HUES64 (cell line): ENCODE measurements at regions not wholly inside any gene's neighbourhood (a gene's known extent, or its start where the extent isn't known, plus 50 kb on each side); places are given as distances from the start of the nearest gene placed in this dataset.

Experiments
- H3K27ac ChIP-seq: 2 replicates; pipeline ENCODE4 v1.7.0; 2013; ENCODE audit warnings: low read depth, low read length, inconsistent platforms
- H3K27me3 ChIP-seq: 2 replicates; pipeline ENCODE4 v1.6.1; 2013; ENCODE audit warnings: mild to moderate bottlenecking, low read length; ENCODE audit not compliant: insufficient read depth
- H3K36me3 ChIP-seq: 2 replicates; pipeline ENCODE4 v1.6.1; 2013; ENCODE audit warnings: mild to moderate bottlenecking, low read length; ENCODE audit not compliant: insufficient read depth
- H3K4me1 ChIP-seq: 2 replicates; pipeline ENCODE4 v1.6.1; 2013; ENCODE audit warnings: mild to moderate bottlenecking, low read length, moderate library complexity; ENCODE audit not compliant: insufficient read depth
- H3K4me3 ChIP-seq: 2 replicates; pipeline ENCODE4 v1.5.1; 2013; ENCODE audit warnings: mild to moderate bottlenecking, low read length, moderate library complexity
- H3K9ac ChIP-seq: 2 replicates; pipeline ENCODE4 v1.6.1; 2013; ENCODE audit warnings: mild to moderate bottlenecking, low read depth, low read length
- H3K9me3 ChIP-seq: 2 replicates; pipeline ENCODE4 v1.6.1; 2013; ENCODE audit warnings: low read depth, low read length; ENCODE audit not compliant: insufficient read depth
- WGBS: fragments of 150-250, 120-280 bp; methylation state at CpG from one replicate; pipeline ENCODE4 v1.1.7; 2013; ENCODE audit warnings: missing lambda C conversion rate; 5-methylcytosine and 5-hydroxymethylcytosine counted together

DNA sequence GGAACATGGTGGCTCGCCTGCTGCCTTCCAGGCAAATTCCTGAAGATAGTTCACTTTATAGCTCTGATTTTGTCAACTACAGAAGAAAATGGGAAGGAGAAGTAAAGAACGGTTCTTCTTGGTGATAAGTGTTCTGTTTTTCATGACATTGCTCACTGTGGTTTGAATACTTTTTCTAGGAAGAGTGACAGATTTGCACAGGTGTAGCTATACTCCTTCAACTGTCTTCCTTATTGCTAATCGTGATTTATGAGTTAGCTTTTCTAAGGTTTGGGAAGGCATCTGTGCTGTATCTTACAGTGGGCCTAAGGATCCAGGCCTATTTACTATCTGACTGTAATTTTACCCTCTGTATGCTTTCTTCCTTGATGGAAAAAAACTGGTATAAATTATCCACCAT lies 405.6 kb downstream of the NDFIP2 start:
- Histone ChIP-seq H3K36me3 (no peaks in the 10 kb centered on the region), H3K9ac (no peak overlapping the region), H3K27me3 (no peaks in the 10 kb centered on the region), H3K4me3 (no peak overlapping the region), H3K9me3 (no peaks in the 10 kb centered on the region), H3K4me1 (peaks cover 20% of the 10 kb centered on the region; the same call in 1 of the 2 replicates), H3K27ac (no peak overlapping the region)
- 95% methylated on average over 3 of the region's 3 CpGs for WGBS

DNA sequence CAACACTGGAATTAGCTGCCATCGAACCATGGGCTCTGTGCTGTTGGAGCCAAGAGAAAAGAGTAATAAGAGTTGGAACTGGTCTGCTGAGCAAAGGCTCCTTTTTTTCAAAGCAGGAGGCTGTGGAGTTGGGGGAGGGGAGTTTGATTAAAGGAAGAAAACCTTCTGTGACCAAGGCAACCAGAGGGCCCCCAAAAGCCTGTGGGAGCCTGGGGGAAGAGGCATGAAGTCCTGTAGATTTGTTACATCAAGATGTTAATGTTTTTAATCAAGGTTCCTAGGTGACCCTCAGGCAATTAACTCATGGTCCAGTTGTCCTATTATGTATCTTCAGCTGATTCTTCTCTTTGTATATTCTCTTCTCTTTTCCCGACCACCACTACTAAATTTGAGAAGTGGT lies 403.9 kb downstream of the NDFIP2 start:
- Histone ChIP-seq H3K9me3 (no peaks in the 10 kb centered on the region), H3K4me3 (no peak overlapping the region), H3K27me3 (no peaks in the 10 kb centered on the region), H3K27ac (no peak overlapping the region), H3K4me1 (peaks cover 20% of the 10 kb centered on the region; the same call in 1 of the 2 replicates), H3K36me3 (no peaks in the 10 kb centered on the region), H3K9ac (no peak overlapping the region; the same call in 1 of the 2 replicates)
- 94% methylated on average over 1 of the region's 2 CpGs for WGBS

DNA sequence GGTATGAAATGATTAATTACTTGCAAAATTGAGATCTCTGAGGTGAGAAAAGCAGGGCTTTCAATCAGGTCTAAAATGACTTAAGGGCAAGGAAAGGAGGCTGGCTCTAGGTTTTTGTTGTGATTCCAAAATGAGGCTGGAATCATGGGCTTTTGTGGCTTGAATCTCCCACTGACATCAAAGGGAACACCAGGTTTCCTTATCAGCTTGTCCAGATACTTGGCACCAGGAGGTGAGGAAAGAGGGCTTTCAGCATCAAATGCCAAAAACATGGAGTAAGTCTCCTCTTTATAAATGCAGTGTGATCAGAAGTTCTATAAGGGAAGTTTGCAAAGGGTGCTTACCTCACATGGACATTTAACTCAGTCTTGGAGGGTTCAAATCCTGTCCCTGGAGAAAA lies 402.3 kb downstream of the NDFIP2 start:
- no peaks in the 10 kb centered on the region for H3K9me3 ChIP-seq
- no peak overlapping the region for H3K9ac ChIP-seq
- no peak overlapping the region for H3K27ac ChIP-seq
- H3K36me3 ChIP-seq = no peaks in the 10 kb centered on the region
- H3K4me3 ChIP-seq = no peak overlapping the region
- no peaks in the 10 kb centered on the region for H3K27me3 ChIP-seq
- peaks cover 20% of the 10 kb centered on the region; the same call in 1 of the 2 replicates for H3K4me1 ChIP-seq

- no peaks in the 10 kb centered on the region for H3K36me3 ChIP-seq
- no peaks in the 10 kb centered on the region for H3K27me3 ChIP-seq
- 91% methylated on average over 2 of the region's 2 CpGs for WGBS
- H3K4me1 ChIP-seq = peaks cover 17% of the 10 kb centered on the region; the same call in 1 of the 2 replicates
- 0 out of 2 replicates have a peak, but pooled peaks cover 6% of the 10 kb centered on the region for H3K9me3 ChIP-seq
- H3K27ac ChIP-seq = no peak overlapping the region
- no peak overlapping the region for H3K9ac ChIP-seq
- H3K4me3 ChIP-seq = no peak overlapping the region
Measured at GRCh38 chr13:79880818-79881217, 399.9 kb downstream of the NDFIP2 start.

GRCh38 chr13:79874396-79875360 lies 393.7 kb downstream of the NDFIP2 start:
- H3K27me3 ChIP-seq = no peaks in the 10 kb centered on the region
- H3K9me3 ChIP-seq = 0 out of 2 replicates have a peak, but pooled peaks cover 6% of the 10 kb centered on the region
- no peak overlapping the region for H3K27ac ChIP-seq
- no peak overlapping the region for H3K9ac ChIP-seq
- H3K4me1 ChIP-seq = peaks cover 22% of the 10 kb centered on the region
- no peaks in the 10 kb centered on the region for H3K36me3 ChIP-seq
- no peak overlapping the region for H3K4me3 ChIP-seq
- 94% methylated on average over 5 of the region's 5 CpGs for WGBS

DNA sequence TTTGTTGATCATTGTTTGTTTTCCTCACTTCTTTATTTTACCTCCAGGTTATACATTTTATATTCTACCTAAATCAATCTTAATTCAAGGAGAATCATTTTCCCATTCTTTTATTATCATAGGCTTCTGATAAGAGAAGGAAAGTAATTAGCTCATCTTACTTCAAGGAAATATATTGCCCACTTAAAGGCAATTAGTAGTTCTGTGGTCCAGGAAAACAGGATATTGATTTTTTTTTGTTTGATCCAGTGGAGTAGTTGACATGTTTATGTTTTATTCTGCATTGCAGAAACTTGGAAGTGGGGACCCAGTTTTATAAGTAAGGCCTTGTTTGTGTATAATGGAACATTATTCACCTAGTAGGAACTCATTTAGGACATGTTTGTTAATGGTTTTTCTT lies 390.6 kb downstream of the NDFIP2 start:
- no peak overlapping the region for H3K4me3 ChIP-seq
- no peaks in the 10 kb centered on the region for H3K36me3 ChIP-seq
- H3K27ac ChIP-seq = no peak overlapping the region
- 0 out of 2 replicates have a peak, but pooled peaks cover 3% of the 10 kb centered on the region for H3K9me3 ChIP-seq
- no peaks in the 10 kb centered on the region for H3K27me3 ChIP-seq
- peaks cover 31% of the 10 kb centered on the region for H3K4me1 ChIP-seq
- no peak overlapping the region for H3K9ac ChIP-seq

- Histone ChIP-seq H3K27ac (no peak overlapping the region), H3K36me3 (no peaks in the 10 kb centered on the region), H3K9ac (no peak overlapping the region), H3K27me3 (no peaks in the 10 kb centered on the region), H3K4me3 (no peak overlapping the region), H3K4me1 (peaks cover 31% of the 10 kb centered on the region), H3K9me3 (no peaks in the 10 kb centered on the region)
- WGBS = 95% methylated on average over 2 of the region's 2 CpGs
Measured at GRCh38 chr13:79870766-79871165, 389.8 kb downstream of the NDFIP2 start.

GRCh38 chr13:79870123-79870522 lies 389.2 kb downstream of the NDFIP2 start:
- no peak overlapping the region for H3K4me3 ChIP-seq
- H3K4me1 ChIP-seq = peaks cover 31% of the 10 kb centered on the region
- no peaks in the 10 kb centered on the region for H3K9me3 ChIP-seq
- H3K27ac ChIP-seq = peak overlapping the region; percentile 77
- H3K36me3 ChIP-seq = no peaks in the 10 kb centered on the region
- H3K9ac ChIP-seq = peak overlapping the region; percentile 15; the same call in 1 of the 2 replicates
- H3K27me3 ChIP-seq = no peaks in the 10 kb centered on the region

GRCh38 chr13:79869326-79869725 lies 388.4 kb downstream of the NDFIP2 start:
- Histone ChIP-seq H3K9ac (peak overlapping the region; percentile 15; the same call in 1 of the 2 replicates), H3K27ac (peak overlapping the region; percentile 77), H3K4me1 (peaks cover 31% of the 10 kb centered on the region), H3K27me3 (no peaks in the 10 kb centered on the region), H3K36me3 (no peaks in the 10 kb centered on the region), H3K9me3 (no peaks in the 10 kb centered on the region), H3K4me3 (no peak overlapping the region)
- 41% methylated on average over 2 of the region's 2 CpGs for WGBS

DNA sequence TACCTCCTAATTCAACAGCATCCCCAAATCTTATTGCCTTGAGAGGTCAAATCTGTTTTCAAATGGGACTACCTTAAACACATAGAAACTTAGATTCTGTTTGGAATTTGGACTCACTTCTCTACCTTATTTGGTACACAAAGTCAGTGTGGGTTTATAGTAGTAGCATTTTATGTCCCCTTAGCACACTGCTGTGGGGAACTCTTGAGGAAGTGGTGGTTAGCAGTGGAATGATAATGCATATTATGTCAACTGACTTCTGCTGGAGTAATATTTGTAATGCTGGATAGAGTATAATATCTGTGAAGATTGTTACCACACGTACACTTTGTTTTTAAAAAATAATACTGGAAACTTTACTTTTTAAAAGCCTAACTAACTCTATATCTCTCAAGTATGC lies 386.3 kb downstream of the NDFIP2 start:
- Histone ChIP-seq H3K9me3 (no peaks in the 10 kb centered on the region), H3K27ac (no peak overlapping the region), H3K4me3 (no peak overlapping the region), H3K9ac (no peak overlapping the region), H3K4me1 (peaks cover 31% of the 10 kb centered on the region), H3K36me3 (no peaks in the 10 kb centered on the region), H3K27me3 (no peaks in the 10 kb centered on the region)
- 100% methylated on average over 1 of the region's 1 CpG for WGBS

DNA sequence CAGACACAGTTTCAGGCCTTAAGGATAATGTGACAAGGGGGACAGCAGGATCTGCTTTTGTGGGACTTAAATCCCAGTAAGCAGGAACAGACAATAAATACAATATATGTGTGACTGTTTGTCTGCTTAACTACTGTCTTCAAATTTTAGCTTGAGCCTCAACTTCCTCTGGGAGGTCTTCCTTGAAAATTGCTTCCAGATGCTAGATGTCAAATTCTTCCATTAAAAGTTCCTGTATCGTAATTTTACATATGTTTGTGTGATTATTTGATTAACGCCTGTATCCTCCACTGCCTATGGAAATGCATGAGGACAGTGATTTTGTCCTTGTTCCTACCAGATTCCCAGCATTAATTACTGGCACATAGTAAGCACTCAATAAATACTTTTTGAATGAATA lies 385.5 kb downstream of the NDFIP2 start:
- H3K27ac ChIP-seq = no peak overlapping the region
- no peaks in the 10 kb centered on the region for H3K9me3 ChIP-seq
- H3K36me3 ChIP-seq = no peaks in the 10 kb centered on the region
- H3K27me3 ChIP-seq = no peaks in the 10 kb centered on the region
- WGBS = 83% methylated on average over 2 of the region's 2 CpGs
- H3K9ac ChIP-seq = no peak overlapping the region
- peaks cover 31% of the 10 kb centered on the region for H3K4me1 ChIP-seq
- H3K4me3 ChIP-seq = no peak overlapping the region
